ENCODE measurements at regions not wholly inside any gene's neighbourhood (a gene's known extent, or its start where the extent isn't known, plus 50 kb on each side); places are given as distances from the start of the nearest gene placed in this dataset.

DNA sequence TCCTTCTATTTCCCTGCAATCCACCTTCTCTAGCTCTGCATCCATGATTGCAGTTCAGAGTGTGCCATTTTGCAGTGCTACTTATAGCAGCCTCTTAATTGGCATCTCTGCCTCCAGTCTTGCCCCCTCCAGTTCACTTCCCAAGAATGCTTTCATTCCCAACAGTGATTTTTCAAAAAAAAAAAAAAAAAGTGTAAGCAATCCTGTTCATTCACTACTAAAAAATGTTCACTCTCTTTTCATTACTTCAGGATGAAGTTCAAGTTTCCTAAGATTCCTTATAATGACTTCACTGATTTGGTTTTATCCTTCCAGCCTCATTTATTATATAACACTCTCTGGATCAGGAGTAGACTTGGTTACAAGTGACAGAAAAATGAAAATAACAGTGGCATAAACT, 124.7 kb upstream of the LNX1 start:
- no peaks in the 10 kb centered on the region for H3K9me3 Mint-ChIP-seq
- no peak for ATAC-seq (ENCODE audit: low read depth)
- CTCF ChIA-PET: no interaction called here
- H3K36me3 Mint-ChIP-seq (ENCODE audit: low read depth): no peaks in the 10 kb centered on the region
- no peak for DNase-seq
- H3K27ac Mint-ChIP-seq: no peak overlapping the region
- H3K27me3 Mint-ChIP-seq: peaks cover 7% of the 10 kb centered on the region
- POLR2A ChIA-PET: no interaction called here
- intact Hi-C loops (cut with micrococcal nuclease): no loop called here
- no peaks in the 10 kb centered on the region for H3K4me1 Mint-ChIP-seq
- H3K4me3 Mint-ChIP-seq: no peak overlapping the region
- TF ChIP-seq, protein P1, sequence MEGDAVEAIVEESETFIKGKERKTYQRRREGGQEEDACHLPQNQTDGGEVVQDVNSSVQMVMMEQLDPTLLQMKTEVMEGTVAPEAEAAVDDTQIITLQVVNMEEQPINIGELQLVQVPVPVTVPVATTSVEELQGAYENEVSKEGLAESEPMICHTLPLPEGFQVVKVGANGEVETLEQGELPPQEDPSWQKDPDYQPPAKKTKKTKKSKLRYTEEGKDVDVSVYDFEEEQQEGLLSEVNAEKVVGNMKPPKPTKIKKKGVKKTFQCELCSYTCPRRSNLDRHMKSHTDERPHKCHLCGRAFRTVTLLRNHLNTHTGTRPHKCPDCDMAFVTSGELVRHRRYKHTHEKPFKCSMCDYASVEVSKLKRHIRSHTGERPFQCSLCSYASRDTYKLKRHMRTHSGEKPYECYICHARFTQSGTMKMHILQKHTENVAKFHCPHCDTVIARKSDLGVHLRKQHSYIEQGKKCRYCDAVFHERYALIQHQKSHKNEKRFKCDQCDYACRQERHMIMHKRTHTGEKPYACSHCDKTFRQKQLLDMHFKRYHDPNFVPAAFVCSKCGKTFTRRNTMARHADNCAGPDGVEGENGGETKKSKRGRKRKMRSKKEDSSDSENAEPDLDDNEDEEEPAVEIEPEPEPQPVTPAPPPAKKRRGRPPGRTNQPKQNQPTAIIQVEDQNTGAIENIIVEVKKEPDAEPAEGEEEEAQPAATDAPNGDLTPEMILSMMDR (IDR thresholded peaks at IDR 0.05): no peak

DNA sequence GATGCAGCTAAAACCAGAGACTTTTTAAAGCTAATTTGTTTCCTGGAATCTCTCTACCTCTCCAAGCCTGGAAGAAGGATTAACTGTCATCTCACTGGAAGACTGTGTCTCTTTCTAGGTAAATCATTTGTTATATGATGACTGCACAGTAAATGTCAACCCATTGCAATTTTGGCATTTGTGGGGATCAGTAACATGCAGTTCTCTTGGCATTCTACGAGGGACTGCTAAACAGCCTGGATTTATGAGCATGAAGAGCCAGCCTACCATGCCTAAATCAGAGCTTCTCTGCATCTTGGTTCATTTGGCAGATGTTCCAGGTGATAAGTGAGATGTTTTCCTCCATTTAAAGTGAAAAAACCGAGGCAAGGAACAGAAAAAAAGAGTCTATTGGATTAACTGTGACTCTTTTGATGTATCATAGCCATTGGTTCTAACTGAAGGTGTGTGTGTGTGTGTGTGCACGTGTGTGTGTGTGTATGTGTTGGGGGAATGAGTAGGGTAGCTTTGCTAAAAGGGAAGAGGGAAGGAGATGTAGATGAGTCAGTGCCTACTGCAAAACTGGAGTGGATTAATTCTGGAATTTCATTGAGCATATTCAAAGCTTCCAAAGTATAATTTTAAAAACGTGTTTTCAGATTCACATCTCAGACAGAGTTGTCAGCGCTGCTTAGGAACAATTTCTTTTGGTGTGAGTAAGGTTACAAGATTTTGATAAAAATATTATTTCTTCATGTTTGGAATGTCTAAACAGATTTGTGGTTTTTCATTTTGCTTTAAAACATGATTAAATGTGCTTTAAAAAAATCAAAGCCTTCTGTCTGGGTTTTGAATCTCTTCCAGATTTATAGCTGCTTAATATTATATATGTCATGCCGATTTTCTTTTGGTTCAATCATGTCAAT, 123.2 kb upstream of the LNX1 start:
- no peak overlapping the region for H3K4me3 Mint-ChIP-seq
- TF ChIP-seq, protein P1 (IDR thresholded peaks at IDR 0.05): no peak
- H3K27ac Mint-ChIP-seq: no peak overlapping the region
- H3K36me3 Mint-ChIP-seq (ENCODE audit: low read depth): no peaks in the 10 kb centered on the region
- ChIA-PET POLR2A (no interaction called here), CTCF (no interaction called here)
- intact Hi-C loops (cut with micrococcal nuclease): no loop called here
- no peaks in the 10 kb centered on the region for H3K4me1 Mint-ChIP-seq
- ATAC-seq (ENCODE audit: low read depth) (no peak), DNase-seq (no peak)
- no peaks in the 10 kb centered on the region for H3K9me3 Mint-ChIP-seq
- peaks cover 7% of the 10 kb centered on the region for H3K27me3 Mint-ChIP-seq

DNA sequence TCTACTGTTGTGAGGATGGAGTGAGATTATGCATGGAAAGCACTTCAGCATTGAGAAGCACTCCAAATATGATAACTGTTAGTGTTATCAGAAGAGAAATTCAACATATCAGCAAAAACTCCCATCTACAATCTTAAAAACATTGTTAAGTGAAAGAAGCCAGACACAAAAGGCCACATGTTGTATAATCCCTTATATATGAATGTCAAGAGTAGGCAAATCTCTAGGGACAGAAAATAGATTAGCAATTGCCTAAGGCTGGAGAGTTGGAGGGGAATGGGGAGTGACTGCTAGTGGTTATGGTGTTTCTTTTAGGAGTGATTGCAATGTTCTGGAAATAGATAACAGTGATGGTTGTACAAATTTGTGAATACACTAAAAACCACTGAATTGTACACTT, 122.5 kb upstream of the LNX1 start:
- DNase-seq (no peak), ATAC-seq (ENCODE audit: low read depth) (no peak)
- no peaks in the 10 kb centered on the region for H3K4me1 Mint-ChIP-seq
- H3K36me3 Mint-ChIP-seq (ENCODE audit: low read depth): no peaks in the 10 kb centered on the region
- TF ChIP-seq, protein P1 (IDR thresholded peaks at IDR 0.05): no peak
- H3K9me3 Mint-ChIP-seq: no peaks in the 10 kb centered on the region
- H3K27ac Mint-ChIP-seq: no peak overlapping the region
- H3K4me3 Mint-ChIP-seq: no peak overlapping the region
- H3K27me3 Mint-ChIP-seq: peaks cover 7% of the 10 kb centered on the region
- POLR2A ChIA-PET: no interaction called here
- intact Hi-C loops (cut with micrococcal nuclease): no loop called here
- CTCF ChIA-PET: no interaction called here

DNA sequence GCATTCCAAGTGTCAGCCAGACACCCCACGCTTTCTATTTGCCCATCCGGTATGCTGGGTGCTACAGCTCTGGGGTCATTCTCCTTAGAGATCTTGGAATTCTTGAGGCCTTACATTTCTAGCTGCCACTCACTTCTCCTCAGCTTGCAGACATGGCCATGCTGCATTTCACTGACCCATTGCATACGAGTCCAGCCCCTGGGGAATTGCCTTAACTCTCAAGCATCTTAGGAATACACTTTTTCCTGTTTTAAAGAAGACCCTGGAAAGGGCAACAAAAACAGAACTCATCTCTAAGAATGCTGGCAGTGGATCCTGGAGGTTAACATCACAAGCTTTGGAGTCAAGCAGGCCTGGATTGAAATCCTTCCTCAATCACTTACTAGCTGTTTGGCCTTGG, 122.0 kb upstream of the LNX1 start:
- ChIA-PET CTCF (no interaction called here), POLR2A (no interaction called here)
- H3K36me3 Mint-ChIP-seq (ENCODE audit: low read depth): no peaks in the 10 kb centered on the region
- TF ChIP-seq, protein P1 (IDR thresholded peaks at IDR 0.05): no peak
- H3K27me3 Mint-ChIP-seq: peaks cover 7% of the 10 kb centered on the region
- ATAC-seq (ENCODE audit: low read depth): no peak
- H3K4me3 Mint-ChIP-seq: no peak overlapping the region
- intact Hi-C loops (cut with micrococcal nuclease): no loop called here
- peaks cover under 1% of the 10 kb centered on the region for H3K4me1 Mint-ChIP-seq
- no peak for DNase-seq
- H3K9me3 Mint-ChIP-seq: no peaks in the 10 kb centered on the region
- H3K27ac Mint-ChIP-seq: no peak overlapping the region

DNA sequence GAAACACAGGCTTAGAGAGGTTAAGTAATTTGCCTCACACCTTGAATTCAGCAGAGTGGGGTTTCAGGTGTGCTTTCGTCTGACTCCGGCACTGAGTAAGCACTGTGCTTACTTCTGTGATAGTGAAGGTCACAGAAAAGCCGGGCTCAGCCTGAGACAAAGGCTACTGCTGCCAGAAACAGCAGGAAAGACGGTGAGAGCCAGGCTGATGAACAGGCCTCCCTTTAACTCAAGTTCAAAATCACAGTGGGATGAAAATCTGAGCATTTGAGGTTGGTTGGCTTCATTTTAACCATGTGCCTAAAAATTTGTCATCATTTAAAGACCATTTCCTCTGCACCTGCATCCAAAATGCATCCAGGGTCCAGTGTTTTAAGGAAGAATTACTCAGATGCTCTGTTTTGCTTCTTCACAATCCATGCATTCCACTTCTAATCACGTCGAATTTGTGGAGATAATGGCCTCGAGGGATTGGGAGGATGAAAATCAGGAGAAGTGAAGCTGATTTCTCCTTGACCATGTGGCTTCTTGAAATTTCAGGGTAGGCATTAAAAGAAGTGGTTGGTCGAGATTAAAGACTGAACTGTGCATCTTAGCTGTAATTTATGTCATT, 121.2 kb upstream of the LNX1 start:
- TF ChIP-seq, protein P1 (IDR thresholded peaks at IDR 0.05): no peak
- Mint-ChIP-seq H3K36me3 (ENCODE audit: low read depth) (no peaks in the 10 kb centered on the region), H3K4me1 (peaks cover 4% of the 10 kb centered on the region), H3K27me3 (peaks cover 7% of the 10 kb centered on the region), H3K4me3 (no peak overlapping the region), H3K27ac (no peak overlapping the region), H3K9me3 (no peaks in the 10 kb centered on the region)
- ATAC-seq (ENCODE audit: low read depth) (no peak), DNase-seq (no peak)
- CTCF ChIA-PET: no interaction called here
- POLR2A ChIA-PET: no interaction called here
- intact Hi-C loops (cut with micrococcal nuclease): no loop called here
